ENCODE measurements at regions not wholly inside any gene's neighbourhood (a gene's known extent, or its start where the extent isn't known, plus 50 kb on each side); places are given as distances from the start of the nearest gene placed in this dataset.

- WGBS, 2 donors: 84 to 87% methylated on average over 10 of the region's 10 CpGs
- Histone ChIP-seq H3K27me3 (no peaks in the 10 kb centered on the region), H3K36me3 (no peaks in the 10 kb centered on the region), H3K9me3 (no peaks in the 10 kb centered on the region), H3K27ac (no peak overlapping the region), H3K4me1 (peaks cover 0 to 3% (median 1%) of the 10 kb centered on the region in 4 donors), H3K4me3 (no peak overlapping the region)
- ATAC-seq (ENCODE audit: low FRiP score in 2 of 2) (no peak), DNase-seq (no peak)
- TF ChIP-seq CTCF (IDR thresholded peaks at IDR 0.05): no peak
These were observed 65.4 kb downstream of the UBIAD1 start for GRCh38 chr1:11338284-11338924.

- Histone ChIP-seq H3K4me1 (peaks cover 0 to 3% (median 1%) of the 10 kb centered on the region in 4 donors), H3K36me3 (no peaks in the 10 kb centered on the region), H3K27ac (no peak overlapping the region), H3K4me3 (no peak overlapping the region), H3K27me3 (no peaks in the 10 kb centered on the region), H3K9me3 (no peaks in the 10 kb centered on the region)
- no peak for TF ChIP-seq CTCF (IDR thresholded peaks at IDR 0.05)
- TF ChIP-seq POLR2AphosphoS5 (IDR thresholded peaks at IDR 0.05): no peak
- no peak for TF ChIP-seq POLR2A (IDR thresholded peaks at IDR 0.05)
- no peak for TF ChIP-seq EP300 (IDR thresholded peaks at IDR 0.05)
- DNase-seq (no peak), ATAC-seq (ENCODE audit: low FRiP score in 2 of 2) (no peak)
- WGBS, 2 donors: 15 to 27% methylated on average over 16 to 21 of the region's 24 CpGs
These were observed 66.6 kb downstream of the UBIAD1 start for GRCh38 chr1:11339346-11340232.

GRCh38 chr1:11340233-11340632, 67.2 kb downstream of the UBIAD1 start:
- ATAC-seq (ENCODE audit: low FRiP score in 2 of 2) (no peak), DNase-seq (no peak)
- WGBS, 2 donors: 44 to 46% methylated on average over 4 of the region's 4 CpGs
- no peaks in the 10 kb centered on the region for H3K36me3 ChIP-seq
- TF ChIP-seq EP300 (IDR thresholded peaks at IDR 0.05): no peak
- TF ChIP-seq CTCF (IDR thresholded peaks at IDR 0.05): no peak
- no peak for TF ChIP-seq POLR2AphosphoS5 (IDR thresholded peaks at IDR 0.05)
- TF ChIP-seq POLR2A (IDR thresholded peaks at IDR 0.05): no peak
- peaks cover 0 to 3% (median 1%) of the 10 kb centered on the region in 4 donors for H3K4me1 ChIP-seq
- H3K27ac ChIP-seq: no peak overlapping the region
- H3K4me3 ChIP-seq: no peak overlapping the region
- no peaks in the 10 kb centered on the region for H3K9me3 ChIP-seq
- H3K27me3 ChIP-seq: no peaks in the 10 kb centered on the region

- Histone ChIP-seq H3K4me3 (no peak overlapping the region), H3K27ac (no peak overlapping the region), H3K36me3 (no peaks in the 10 kb centered on the region), H3K27me3 (no peaks in the 10 kb centered on the region), H3K4me1 (peaks cover 0 to 3% (median 1%) of the 10 kb centered on the region in 4 donors), H3K9me3 (no peaks in the 10 kb centered on the region)
- ATAC-seq (ENCODE audit: low FRiP score in 2 of 2): no peak
- no peak for DNase-seq
- no peak for TF ChIP-seq CTCF (IDR thresholded peaks at IDR 0.05)
- WGBS, 2 donors: 45 to 71% methylated on average over 4 to 6 of the region's 6 CpGs
These were observed 69.0 kb downstream of the UBIAD1 start for GRCh38 chr1:11341901-11342552.
